ENCODE measurements at regions not wholly inside any gene's neighbourhood (a gene's known extent, or its start where the extent isn't known, plus 50 kb on each side); places are given as distances from the start of the nearest gene placed in this dataset.

DNA sequence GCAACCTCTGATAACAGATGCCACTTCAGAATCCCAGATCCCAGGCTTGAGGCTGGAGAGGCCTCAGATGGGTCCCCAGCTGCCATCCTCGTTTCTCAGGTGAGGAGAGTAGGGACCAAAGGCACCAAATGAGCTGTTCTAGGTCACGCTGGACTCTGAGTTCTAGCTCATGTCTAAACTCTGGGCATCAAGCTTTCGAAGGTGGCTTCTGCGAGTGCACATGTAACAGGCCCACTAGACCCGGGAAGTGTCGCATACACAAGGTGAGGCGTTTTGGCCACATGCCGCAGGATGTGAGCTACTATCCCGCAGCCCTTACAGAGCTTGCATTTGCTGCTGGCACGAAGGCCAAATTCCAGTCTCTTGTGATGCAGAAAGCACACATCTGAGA, 355.1 kb upstream of the SHH start:
- H3K9me3 ChIP-seq (ENCODE audit: control insufficient read depth, insufficient read depth, low read depth, low read length) = no peaks in the 10 kb centered on the region
- no peak overlapping the region for H3K4me3 ChIP-seq (ENCODE audit: low read depth, low read length)
- no peaks in the 10 kb centered on the region for H3K36me3 ChIP-seq (ENCODE audit: control insufficient read depth, insufficient read depth, low read length)
- H3K27me3 ChIP-seq (ENCODE audit: control insufficient read depth, insufficient read depth, low read length) = no peaks in the 10 kb centered on the region; the same call in 1 of the 2 replicates
- no peak overlapping the region for H3K9ac ChIP-seq (ENCODE audit: low read length)
- no peak overlapping the region for H3K27ac ChIP-seq (ENCODE audit: low read depth, low read length)
- H3K4me1 ChIP-seq (ENCODE audit: control insufficient read depth, insufficient read depth, low read length) = peaks cover 7% of the 10 kb centered on the region; the same call in 1 of the 2 replicates

- no peaks in the 10 kb centered on the region for H3K36me3 ChIP-seq (ENCODE audit: control insufficient read depth, insufficient read depth, low read length)
- H3K9ac ChIP-seq (ENCODE audit: low read length) = no peak overlapping the region
- no peak overlapping the region for H3K4me3 ChIP-seq (ENCODE audit: low read depth, low read length)
- H3K9me3 ChIP-seq (ENCODE audit: control insufficient read depth, insufficient read depth, low read depth, low read length) = no peaks in the 10 kb centered on the region
- peaks cover 7% of the 10 kb centered on the region; the same call in 1 of the 2 replicates for H3K4me1 ChIP-seq (ENCODE audit: control insufficient read depth, insufficient read depth, low read length)
- H3K27ac ChIP-seq (ENCODE audit: low read depth, low read length) = no peak overlapping the region
- no peaks in the 10 kb centered on the region; the same call in 1 of the 2 replicates for H3K27me3 ChIP-seq (ENCODE audit: control insufficient read depth, insufficient read depth, low read length)
Measured at GRCh38 chr7:156166692-156167416, 354.6 kb upstream of the SHH start.

- Histone ChIP-seq H3K27me3 (ENCODE audit: control insufficient read depth, insufficient read depth, low read length) (no peaks in the 10 kb centered on the region; the same call in 1 of the 2 replicates), H3K9me3 (ENCODE audit: control insufficient read depth, insufficient read depth, low read depth, low read length) (no peaks in the 10 kb centered on the region), H3K9ac (ENCODE audit: low read length) (no peak overlapping the region), H3K27ac (ENCODE audit: low read depth, low read length) (no peak overlapping the region), H3K4me1 (ENCODE audit: control insufficient read depth, insufficient read depth, low read length) (no peaks in the 10 kb centered on the region), H3K36me3 (ENCODE audit: control insufficient read depth, insufficient read depth, low read length) (no peaks in the 10 kb centered on the region), H3K4me3 (ENCODE audit: low read depth, low read length) (no peak overlapping the region)
Measured at GRCh38 chr7:156163747-156164146, 351.5 kb upstream of the SHH start.

DNA sequence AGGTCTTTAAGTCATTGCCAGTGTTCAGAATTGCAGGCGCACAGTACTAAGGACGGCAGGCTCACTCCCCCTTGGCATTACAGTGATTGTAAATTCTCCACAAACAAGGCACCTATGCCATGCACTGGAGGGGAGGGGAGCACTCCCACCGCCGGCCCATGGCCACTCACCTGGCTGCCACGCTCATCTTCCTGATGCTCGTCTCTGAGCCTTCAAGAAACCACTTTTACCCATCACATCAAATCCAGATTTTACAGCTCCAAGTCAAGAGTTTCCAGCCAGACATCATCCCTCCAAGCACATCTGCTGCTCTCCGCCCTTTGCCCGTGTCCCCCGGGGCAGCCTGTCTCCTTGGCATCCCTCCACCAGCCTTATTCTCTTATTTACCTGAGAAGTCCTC, 350.2 kb upstream of the SHH start:
- Histone ChIP-seq H3K9me3 (ENCODE audit: control insufficient read depth, insufficient read depth, low read depth, low read length) (no peaks in the 10 kb centered on the region), H3K4me3 (ENCODE audit: low read depth, low read length) (no peak overlapping the region), H3K4me1 (ENCODE audit: control insufficient read depth, insufficient read depth, low read length) (no peaks in the 10 kb centered on the region), H3K9ac (ENCODE audit: low read length) (no peak overlapping the region), H3K27ac (ENCODE audit: low read depth, low read length) (no peak overlapping the region), H3K27me3 (ENCODE audit: control insufficient read depth, insufficient read depth, low read length) (no peaks in the 10 kb centered on the region; the same call in 1 of the 2 replicates), H3K36me3 (ENCODE audit: control insufficient read depth, insufficient read depth, low read length) (no peaks in the 10 kb centered on the region)

DNA sequence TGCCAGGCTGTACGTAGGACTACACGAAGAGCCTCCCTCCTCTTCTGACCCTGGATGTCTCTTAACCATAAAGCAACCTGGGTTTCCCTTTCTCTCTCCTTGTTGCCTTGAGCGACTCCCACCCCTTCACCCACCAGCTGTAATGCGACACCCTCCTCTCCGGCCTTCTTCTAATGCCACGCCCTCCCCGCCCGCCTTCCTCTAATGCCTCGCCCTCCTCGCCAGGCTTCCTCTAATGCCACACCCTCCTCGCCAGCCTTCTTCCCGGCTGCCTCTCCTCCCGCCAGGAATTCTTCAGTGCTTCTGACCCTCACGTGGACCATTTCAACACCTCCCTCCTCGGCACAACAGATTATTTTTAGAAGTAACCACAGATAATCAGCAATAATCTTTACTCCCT, 348.5 kb upstream of the SHH start:
- Histone ChIP-seq H3K4me1 (ENCODE audit: control insufficient read depth, insufficient read depth, low read length) (no peaks in the 10 kb centered on the region), H3K4me3 (ENCODE audit: low read depth, low read length) (no peak overlapping the region), H3K9me3 (ENCODE audit: control insufficient read depth, insufficient read depth, low read depth, low read length) (no peaks in the 10 kb centered on the region), H3K27ac (ENCODE audit: low read depth, low read length) (no peak overlapping the region), H3K36me3 (ENCODE audit: control insufficient read depth, insufficient read depth, low read length) (no peaks in the 10 kb centered on the region), H3K27me3 (ENCODE audit: control insufficient read depth, insufficient read depth, low read length) (no peaks in the 10 kb centered on the region; the same call in 1 of the 2 replicates), H3K9ac (ENCODE audit: low read length) (no peak overlapping the region)

- no peak overlapping the region for H3K9ac ChIP-seq (ENCODE audit: low read length)
- H3K36me3 ChIP-seq (ENCODE audit: control insufficient read depth, insufficient read depth, low read length) = no peaks in the 10 kb centered on the region
- H3K9me3 ChIP-seq (ENCODE audit: control insufficient read depth, insufficient read depth, low read depth, low read length) = no peaks in the 10 kb centered on the region
- H3K4me3 ChIP-seq (ENCODE audit: low read depth, low read length) = no peak overlapping the region
- no peaks in the 10 kb centered on the region for H3K4me1 ChIP-seq (ENCODE audit: control insufficient read depth, insufficient read depth, low read length)
- H3K27me3 ChIP-seq (ENCODE audit: control insufficient read depth, insufficient read depth, low read length) = no peaks in the 10 kb centered on the region; the same call in 1 of the 2 replicates
- no peak overlapping the region for H3K27ac ChIP-seq (ENCODE audit: low read depth, low read length)
Measured at GRCh38 chr7:156158693-156159092, 346.4 kb upstream of the SHH start.

DNA sequence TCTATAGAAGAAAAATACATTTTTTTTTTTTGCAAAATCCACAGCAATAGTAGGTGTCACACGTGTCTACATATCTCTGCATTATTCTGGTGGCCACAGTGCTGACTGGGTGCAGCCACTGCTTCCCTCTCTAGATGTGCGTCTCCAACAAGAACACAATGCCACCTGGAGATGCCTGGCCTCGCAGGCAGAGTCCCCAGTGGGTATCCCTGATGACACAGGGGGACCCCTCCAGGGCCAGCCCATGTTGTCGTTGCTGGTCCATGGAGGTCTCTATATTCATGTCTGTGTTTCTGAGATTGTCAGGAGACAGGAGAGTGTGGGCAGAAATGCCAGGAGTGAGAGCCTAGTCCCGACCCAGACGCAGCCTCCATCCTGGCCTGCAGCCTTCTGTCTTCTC, 345.9 kb upstream of the SHH start:
- no peak overlapping the region for H3K27ac ChIP-seq (ENCODE audit: low read depth, low read length)
- H3K9ac ChIP-seq (ENCODE audit: low read length) = no peak overlapping the region
- H3K9me3 ChIP-seq (ENCODE audit: control insufficient read depth, insufficient read depth, low read depth, low read length) = no peaks in the 10 kb centered on the region
- no peaks in the 10 kb centered on the region for H3K4me1 ChIP-seq (ENCODE audit: control insufficient read depth, insufficient read depth, low read length)
- no peak overlapping the region for H3K4me3 ChIP-seq (ENCODE audit: low read depth, low read length)
- no peaks in the 10 kb centered on the region for H3K36me3 ChIP-seq (ENCODE audit: control insufficient read depth, insufficient read depth, low read length)
- H3K27me3 ChIP-seq (ENCODE audit: control insufficient read depth, insufficient read depth, low read length) = no peaks in the 10 kb centered on the region; the same call in 1 of the 2 replicates

DNA sequence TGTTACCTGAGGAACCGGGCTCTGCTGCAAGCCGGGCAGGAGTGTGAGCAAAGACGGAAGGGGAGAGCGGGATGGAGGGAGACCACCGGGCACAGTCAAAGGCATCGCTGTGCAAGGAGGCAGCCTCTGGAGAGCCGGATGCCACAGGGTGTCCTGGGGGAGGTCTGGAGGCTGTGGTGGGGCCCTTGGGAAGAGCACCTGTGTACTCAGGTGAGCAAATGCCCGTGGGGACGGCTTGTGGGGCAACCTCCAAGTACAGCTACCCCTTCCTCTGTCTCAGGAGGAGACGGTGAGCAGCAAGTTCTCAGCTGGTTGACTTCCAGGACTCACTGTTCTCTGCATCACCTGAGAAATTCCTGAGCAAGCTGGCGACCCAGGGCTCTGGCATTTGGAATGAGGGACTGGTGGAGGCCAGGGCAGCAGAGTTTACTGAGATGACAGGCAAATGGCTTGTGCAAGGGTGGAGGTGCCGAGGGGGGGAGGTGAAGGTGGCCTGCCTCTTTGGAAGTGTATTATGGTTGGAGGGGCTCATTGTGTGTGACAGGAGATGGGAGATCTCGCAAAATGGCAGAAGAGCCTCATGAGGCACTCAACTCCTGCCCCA, 345.2 kb upstream of the SHH start:
- Histone ChIP-seq H3K9ac (ENCODE audit: low read length) (no peak overlapping the region), H3K4me3 (ENCODE audit: low read depth, low read length) (no peak overlapping the region), H3K9me3 (ENCODE audit: control insufficient read depth, insufficient read depth, low read depth, low read length) (no peaks in the 10 kb centered on the region), H3K27me3 (ENCODE audit: control insufficient read depth, insufficient read depth, low read length) (no peaks in the 10 kb centered on the region), H3K27ac (ENCODE audit: low read depth, low read length) (no peak overlapping the region), H3K36me3 (ENCODE audit: control insufficient read depth, insufficient read depth, low read length) (no peaks in the 10 kb centered on the region), H3K4me1 (ENCODE audit: control insufficient read depth, insufficient read depth, low read length) (no peaks in the 10 kb centered on the region)

DNA sequence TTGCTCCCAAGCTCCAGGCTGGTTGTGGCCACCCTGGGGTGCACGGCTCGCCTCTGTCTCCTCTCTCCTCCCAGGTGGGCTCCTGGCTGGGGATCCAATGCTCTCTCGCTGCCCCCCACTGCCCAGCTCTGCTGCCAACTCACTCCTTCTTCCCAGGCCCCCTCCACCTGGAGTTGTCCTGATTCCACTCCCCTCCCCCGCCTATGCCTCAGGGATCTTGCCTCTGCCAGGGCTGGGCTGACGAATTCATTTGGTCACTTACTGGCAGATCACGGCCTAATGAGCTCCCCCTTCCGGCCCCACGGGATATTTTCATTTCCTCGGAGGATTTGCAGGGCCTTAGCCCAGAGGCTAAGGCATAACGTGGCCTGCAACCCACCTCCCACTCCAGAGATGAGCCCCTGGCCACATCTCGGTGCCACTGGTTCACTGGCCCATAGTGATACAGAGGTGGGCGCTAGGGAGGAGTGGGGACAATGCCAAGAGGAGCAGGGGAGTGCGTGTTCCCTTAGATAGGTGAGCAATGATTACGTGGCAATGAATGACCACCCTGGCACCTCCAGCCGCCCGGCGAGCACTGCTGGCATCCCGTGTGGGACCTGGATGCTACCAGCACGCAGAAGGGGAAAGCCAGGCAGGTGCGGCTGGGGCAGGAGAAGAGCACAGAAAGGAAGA, 344.6 kb upstream of the SHH start:
- Histone ChIP-seq H3K27me3 (ENCODE audit: control insufficient read depth, insufficient read depth, low read length) (no peaks in the 10 kb centered on the region), H3K4me3 (ENCODE audit: low read depth, low read length) (no peak overlapping the region), H3K9ac (ENCODE audit: low read length) (no peak overlapping the region), H3K36me3 (ENCODE audit: control insufficient read depth, insufficient read depth, low read length) (no peaks in the 10 kb centered on the region), H3K4me1 (ENCODE audit: control insufficient read depth, insufficient read depth, low read length) (no peaks in the 10 kb centered on the region), H3K9me3 (ENCODE audit: control insufficient read depth, insufficient read depth, low read depth, low read length) (no peaks in the 10 kb centered on the region), H3K27ac (ENCODE audit: low read depth, low read length) (no peak overlapping the region)

GRCh38 chr7:156155988-156156733, 343.9 kb upstream of the SHH start:
- Histone ChIP-seq H3K4me3 (ENCODE audit: low read depth, low read length) (no peak overlapping the region), H3K36me3 (ENCODE audit: control insufficient read depth, insufficient read depth, low read length) (no peaks in the 10 kb centered on the region), H3K9ac (ENCODE audit: low read length) (no peak overlapping the region), H3K9me3 (ENCODE audit: control insufficient read depth, insufficient read depth, low read depth, low read length) (no peaks in the 10 kb centered on the region), H3K27me3 (ENCODE audit: control insufficient read depth, insufficient read depth, low read length) (no peaks in the 10 kb centered on the region), H3K4me1 (ENCODE audit: control insufficient read depth, insufficient read depth, low read length) (peaks cover 3% of the 10 kb centered on the region; the same call in 1 of the 2 replicates), H3K27ac (ENCODE audit: low read depth, low read length) (no peak overlapping the region)

Measured in HUES6 (cell line).